ENCODE measurements at regions not wholly inside any gene's neighbourhood (a gene's known extent, or its start where the extent isn't known, plus 50 kb on each side); places are given as distances from the start of the nearest gene placed in this dataset.
A peak's percentile ranks its signal among the peaks of the same experiment; 100 is the strongest.

- DNase-seq (ENCODE audit: low read depth, low spot score), result no peak
- Mint-ChIP-seq H3K27me3 (ENCODE audit: low read depth) (no peaks in the 10 kb centered on the region), H3K4me3 (no peak overlapping the region), H3K9me3 (no peaks in the 10 kb centered on the region), H3K36me3 (ENCODE audit: low read depth) (no peaks in the 10 kb centered on the region), H3K27ac (ENCODE audit: unreplicated experiment) (no peak overlapping the region), H3K4me1 (no peaks in the 10 kb centered on the region)
- no peak for TF ChIP-seq CTCF (conservative IDR thresholded peaks at IDR 0.05)
Observed at GRCh38 chr13:26949701-26950502, 189.3 kb upstream of the GPR12 start.

- H3K9me3 Mint-ChIP-seq, result no peaks in the 10 kb centered on the region
- no peak for TF ChIP-seq CTCF (conservative IDR thresholded peaks at IDR 0.05)
- no peak for DNase-seq (ENCODE audit: low read depth, low spot score)
- no peaks in the 10 kb centered on the region for H3K27me3 Mint-ChIP-seq (ENCODE audit: low read depth)
- no peaks in the 10 kb centered on the region for H3K36me3 Mint-ChIP-seq (ENCODE audit: low read depth)
- no peaks in the 10 kb centered on the region for H3K4me1 Mint-ChIP-seq
- H3K27ac Mint-ChIP-seq (ENCODE audit: unreplicated experiment), result no peak overlapping the region
- no peak overlapping the region for H3K4me3 Mint-ChIP-seq
Observed at GRCh38 chr13:26948353-26948752, 187.8 kb upstream of the GPR12 start.

GRCh38 chr13:26946684-26947343, 186.2 kb upstream of the GPR12 start:
- Mint-ChIP-seq H3K27me3 (ENCODE audit: low read depth) (peaks cover 4% of the 10 kb centered on the region), H3K27ac (ENCODE audit: unreplicated experiment) (no peak overlapping the region), H3K4me1 (no peaks in the 10 kb centered on the region), H3K4me3 (no peak overlapping the region), H3K9me3 (no peaks in the 10 kb centered on the region), H3K36me3 (ENCODE audit: low read depth) (no peaks in the 10 kb centered on the region)
- no peak for DNase-seq (ENCODE audit: low read depth, low spot score)
- peak; percentile 73 for TF ChIP-seq CTCF (conservative IDR thresholded peaks at IDR 0.05)

DNA sequence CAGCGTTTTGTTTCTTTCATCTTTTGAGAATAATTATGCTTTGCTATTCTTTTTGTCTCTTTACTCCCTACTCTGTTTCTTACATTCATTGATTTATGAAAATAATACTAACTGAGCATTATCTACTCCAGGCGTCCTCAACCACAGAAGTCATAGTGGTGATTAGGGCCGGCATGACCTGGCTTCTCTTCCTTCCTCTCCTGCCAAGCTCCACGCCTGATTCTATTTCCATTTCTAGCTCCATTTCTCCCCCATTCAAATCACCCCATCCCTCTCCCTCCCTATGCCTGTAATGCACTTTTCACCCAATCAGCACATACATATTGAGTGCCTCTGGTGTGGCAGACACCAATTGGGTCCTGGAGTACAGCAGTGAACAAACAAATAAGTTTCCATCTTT, 183.2 kb upstream of the GPR12 start:
- no peaks in the 10 kb centered on the region for H3K4me1 Mint-ChIP-seq
- TF ChIP-seq CTCF (conservative IDR thresholded peaks at IDR 0.05), result no peak
- DNase-seq (ENCODE audit: low read depth, low spot score), result no peak

DNA sequence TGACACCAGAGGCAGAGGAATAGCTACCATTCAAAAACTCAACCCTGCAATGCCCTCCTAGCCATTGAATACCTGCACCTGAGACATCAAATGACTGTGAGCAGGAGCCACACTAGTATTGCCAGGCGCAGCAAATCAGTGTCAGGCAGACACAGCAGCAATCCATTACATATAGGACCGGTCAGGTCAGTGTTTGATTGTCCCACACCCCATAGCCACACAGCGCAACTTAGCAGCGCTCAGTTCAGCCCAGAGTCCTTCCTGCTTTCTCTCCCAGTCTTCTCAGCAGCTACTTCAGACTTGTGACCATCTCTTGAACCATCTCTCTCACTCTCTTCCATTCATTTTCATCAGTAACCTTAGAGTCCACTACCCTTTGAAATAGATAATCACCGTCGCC, 181.6 kb upstream of the GPR12 start:
- no peaks in the 10 kb centered on the region for H3K36me3 Mint-ChIP-seq (ENCODE audit: low read depth)
- DNase-seq (ENCODE audit: low read depth, low spot score), result no peak
- H3K4me1 Mint-ChIP-seq, result no peaks in the 10 kb centered on the region
- peaks cover 13% of the 10 kb centered on the region for H3K27me3 Mint-ChIP-seq (ENCODE audit: low read depth)
- no peak for TF ChIP-seq CTCF (conservative IDR thresholded peaks at IDR 0.05)
- no peak overlapping the region for H3K27ac Mint-ChIP-seq (ENCODE audit: unreplicated experiment)
- no peak overlapping the region for H3K4me3 Mint-ChIP-seq
- no peaks in the 10 kb centered on the region for H3K9me3 Mint-ChIP-seq

More for the DNA sequence above, 183.2 kb upstream of the GPR12 start:
- Mint-ChIP-seq H3K36me3 (ENCODE audit: low read depth) (no peaks in the 10 kb centered on the region), H3K4me3 (no peak overlapping the region), H3K9me3 (no peaks in the 10 kb centered on the region), H3K27me3 (ENCODE audit: low read depth) (peaks cover 13% of the 10 kb centered on the region), H3K27ac (ENCODE audit: unreplicated experiment) (no peak overlapping the region)
